ENCODE measurements at regions not wholly inside any gene's neighbourhood (a gene's known extent, or its start where the extent isn't known, plus 50 kb on each side); places are given as distances from the start of the nearest gene placed in this dataset.

GRCh38 chr2:199624958-199625357, 167.2 kb upstream of the SATB2 start:
- no peak for DNase-seq

- DNase-seq: no peak
These were observed 154.9 kb upstream of the SATB2 start for GRCh38 chr2:199612509-199613130.

DNA sequence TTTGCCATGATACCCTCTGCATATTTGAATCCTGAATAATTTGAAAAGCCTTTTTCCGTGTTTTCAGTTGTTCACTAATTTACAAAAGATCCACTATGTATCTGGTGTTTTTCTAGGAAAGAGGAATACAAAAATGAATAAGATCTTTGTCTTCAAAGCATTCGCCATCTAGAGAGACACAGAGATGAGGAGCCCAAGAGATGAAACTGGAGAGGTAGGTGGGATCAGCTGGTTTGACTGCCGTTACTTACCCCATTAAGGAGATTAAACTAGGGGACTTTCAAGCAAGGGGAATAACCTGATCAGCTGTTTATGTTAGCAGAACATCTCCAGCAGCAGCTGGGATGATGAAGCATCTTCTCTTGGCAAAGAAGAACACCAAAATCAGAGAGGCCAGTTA, 150.2 kb upstream of the SATB2 start:
- peak; percentile 51 for DNase-seq

DNA sequence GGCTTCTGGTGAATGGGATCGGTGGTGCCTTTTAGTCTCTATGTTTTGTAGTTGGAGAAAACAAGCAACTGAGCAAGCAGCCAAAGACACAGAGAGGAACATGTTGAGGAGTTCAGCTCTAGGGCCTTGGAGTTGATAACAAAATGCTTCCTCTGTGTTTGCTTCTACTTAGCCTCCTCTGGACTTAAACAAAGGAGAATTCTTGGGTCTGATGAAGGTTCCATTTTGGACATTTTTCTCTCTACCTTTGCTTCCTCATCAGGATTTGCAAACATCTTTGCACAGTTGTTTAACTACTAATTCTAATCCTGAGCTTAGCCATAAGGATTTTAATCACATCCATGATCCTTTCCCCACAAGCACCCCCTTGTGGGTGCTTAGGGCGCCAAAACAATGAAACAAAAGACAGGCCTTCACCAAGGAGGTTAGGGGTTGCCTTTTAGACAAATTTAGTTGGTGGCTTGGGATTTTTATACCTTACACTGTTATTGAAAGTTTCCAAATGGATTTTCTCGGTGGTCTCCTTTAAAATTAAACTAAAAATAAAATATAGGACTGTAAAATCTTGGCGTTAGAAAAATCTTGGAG, 148.5 kb upstream of the SATB2 start:
- peak; percentile 40 for DNase-seq

DNA sequence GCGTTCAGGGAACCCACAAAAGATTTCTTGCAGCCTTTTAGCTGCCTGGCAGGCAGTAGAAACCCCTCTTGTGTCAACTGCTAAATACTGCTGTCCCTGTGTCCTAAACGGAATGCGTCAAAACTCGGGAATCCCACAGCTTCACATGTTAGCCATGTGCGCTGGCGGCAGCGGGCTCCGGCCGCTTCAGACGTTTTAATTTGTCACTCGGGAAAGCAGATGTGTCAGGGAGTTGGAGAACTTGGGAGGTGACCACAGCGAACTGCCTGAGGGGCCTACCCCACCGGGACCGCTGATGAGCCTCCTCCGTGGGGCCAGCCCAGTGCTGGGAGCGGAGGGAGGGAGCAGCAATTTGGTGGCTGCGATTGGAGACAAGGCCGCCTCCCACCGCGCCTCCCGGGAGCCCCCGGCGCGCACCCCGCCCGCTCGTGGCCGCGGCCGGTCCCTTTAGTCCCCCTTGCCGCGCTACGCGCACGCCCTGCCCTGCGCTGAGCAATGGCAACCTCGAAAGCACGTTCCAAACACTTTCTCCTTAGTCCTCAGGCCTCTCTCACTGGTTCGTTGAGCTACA, 146.1 kb upstream of the SATB2 start:
- no peak for DNase-seq

GRCh38 chr2:199602896-199603717, 145.4 kb upstream of the SATB2 start:
- DNase-seq: peak; percentile 47

- peak; percentile 36 for DNase-seq
These were observed 144.6 kb upstream of the SATB2 start for GRCh38 chr2:199602271-199602895.

DNA sequence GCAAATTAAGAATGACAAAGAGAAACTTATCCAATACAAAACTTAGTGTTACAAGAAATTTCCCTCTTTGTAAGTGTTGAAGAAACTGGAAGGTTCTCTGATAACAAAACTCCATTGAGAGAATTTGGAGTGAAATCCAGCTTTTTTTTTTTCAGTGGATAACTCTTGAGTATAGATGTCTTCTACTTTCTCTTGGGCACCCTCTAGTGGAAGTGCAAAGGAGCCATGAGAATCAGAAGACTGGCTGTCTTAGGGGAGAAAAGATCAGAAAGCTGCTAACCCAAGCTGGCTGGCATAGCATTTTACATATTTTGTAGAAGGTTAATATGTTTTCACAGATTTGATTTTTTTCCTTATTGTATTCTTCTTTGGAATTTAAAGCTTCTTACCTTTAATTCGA, 138.8 kb upstream of the SATB2 start:
- peak; percentile 4 for DNase-seq

- no peak for DNase-seq
These were observed 136.7 kb upstream of the SATB2 start for GRCh38 chr2:199594443-199594842.

DNA sequence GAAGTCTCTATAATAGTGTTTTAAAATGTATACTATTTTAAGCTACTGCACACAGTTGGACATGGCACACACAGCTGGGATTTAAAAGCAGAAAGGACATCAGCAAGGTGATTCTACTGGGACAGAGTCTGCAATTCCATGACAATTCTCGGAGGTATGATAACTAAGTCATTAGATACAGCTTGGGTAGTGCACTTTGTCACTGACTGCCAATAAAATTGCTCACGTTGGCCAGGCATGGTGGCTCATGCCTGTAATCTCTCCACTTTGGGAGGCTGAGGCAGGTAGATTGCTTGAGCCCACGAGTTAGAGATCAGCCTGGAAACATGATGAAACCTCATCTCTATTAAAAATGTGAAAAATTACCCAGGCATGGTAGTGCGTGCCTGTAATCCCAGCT, 134.1 kb upstream of the SATB2 start:
- DNase-seq: no peak

DNA sequence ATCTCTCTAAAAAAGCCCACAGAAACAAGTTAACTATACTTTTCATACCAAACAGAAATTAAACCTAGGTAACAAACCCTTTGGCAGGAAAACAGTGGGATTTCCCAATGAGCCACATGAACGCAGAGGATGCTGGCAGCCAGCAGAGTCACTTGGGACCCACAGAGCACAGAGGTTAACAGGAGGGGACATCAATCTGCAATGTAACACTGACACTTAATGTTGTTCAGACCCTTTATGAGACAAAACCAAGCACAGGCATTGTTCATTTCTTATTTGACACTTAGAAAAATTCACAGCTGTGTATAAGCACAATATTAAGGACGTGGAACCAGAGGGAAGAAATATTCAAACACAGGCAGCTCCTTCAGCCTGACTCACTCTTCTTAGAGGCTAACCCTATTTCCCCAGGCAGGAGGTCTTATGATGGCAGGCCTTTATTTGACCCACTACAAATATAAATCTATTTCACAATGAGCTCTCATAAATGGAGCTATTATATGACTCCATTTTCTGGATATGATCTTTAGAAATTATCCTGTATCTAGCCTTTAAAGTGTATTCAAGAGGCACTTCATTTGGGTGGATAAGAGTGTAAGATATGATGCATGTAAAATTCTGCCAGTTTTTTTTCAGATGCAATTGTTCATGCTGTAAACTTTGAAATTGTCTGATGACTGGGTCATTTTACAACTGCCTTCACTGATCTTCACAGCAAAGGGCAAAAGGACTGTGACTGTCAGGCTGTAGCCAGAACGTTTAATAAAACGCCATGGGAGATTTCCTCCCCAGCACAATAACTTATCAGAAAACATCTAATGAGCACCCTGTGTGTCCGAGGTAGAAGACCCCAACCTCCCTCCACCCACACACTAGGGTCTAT, 132.8 kb upstream of the SATB2 start:
- no peak for DNase-seq

GRCh38 chr2:199589306-199589705, 131.6 kb upstream of the SATB2 start:
- no peak for DNase-seq

DNA sequence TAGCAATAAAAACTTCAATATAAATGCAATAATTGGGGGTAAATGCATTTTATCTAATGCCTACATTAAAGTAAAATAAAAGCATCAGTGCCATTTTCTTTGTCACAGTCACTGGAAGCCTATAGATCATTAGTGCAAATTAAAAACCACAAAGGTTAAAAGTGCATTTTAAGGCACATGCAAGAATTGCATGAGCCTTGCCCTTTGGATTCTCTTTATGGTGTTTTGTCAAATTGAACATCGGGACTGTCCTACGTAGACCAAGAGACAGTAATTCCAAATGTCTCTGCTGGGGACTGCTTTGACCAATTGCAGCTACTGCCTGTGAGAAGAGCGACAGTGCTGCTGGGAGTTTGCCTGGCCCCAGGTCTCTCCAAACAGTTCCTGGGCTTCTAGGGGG, 130.3 kb upstream of the SATB2 start:
- DNase-seq: no peak

GRCh38 chr2:199586646-199587045, 128.9 kb upstream of the SATB2 start:
- DNase-seq: no peak

- DNase-seq: no peak
These were observed 125.9 kb upstream of the SATB2 start for GRCh38 chr2:199583676-199584075.

GRCh38 chr2:199581935-199582360, 124.2 kb upstream of the SATB2 start:
- peak; percentile 10 for DNase-seq

DNA sequence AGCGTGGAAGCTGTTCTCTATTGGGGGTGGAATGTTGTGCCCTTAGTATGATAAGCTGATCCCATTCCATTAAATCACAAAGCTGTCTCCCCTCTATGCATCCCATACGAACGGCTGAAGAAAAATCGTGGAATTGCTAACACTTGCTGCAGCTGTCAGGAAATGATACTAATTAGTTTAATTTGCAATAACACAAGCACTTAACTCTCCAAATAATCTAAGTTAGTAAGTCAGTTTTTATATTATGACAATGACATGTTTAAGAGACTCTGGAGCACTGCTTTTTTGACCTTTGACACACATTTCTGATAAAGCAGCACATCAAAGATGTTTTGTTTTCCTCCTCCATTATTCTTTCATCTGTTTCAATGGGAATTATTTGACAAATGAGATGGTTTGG, 123.7 kb upstream of the SATB2 start:
- DNase-seq: no peak

DNA sequence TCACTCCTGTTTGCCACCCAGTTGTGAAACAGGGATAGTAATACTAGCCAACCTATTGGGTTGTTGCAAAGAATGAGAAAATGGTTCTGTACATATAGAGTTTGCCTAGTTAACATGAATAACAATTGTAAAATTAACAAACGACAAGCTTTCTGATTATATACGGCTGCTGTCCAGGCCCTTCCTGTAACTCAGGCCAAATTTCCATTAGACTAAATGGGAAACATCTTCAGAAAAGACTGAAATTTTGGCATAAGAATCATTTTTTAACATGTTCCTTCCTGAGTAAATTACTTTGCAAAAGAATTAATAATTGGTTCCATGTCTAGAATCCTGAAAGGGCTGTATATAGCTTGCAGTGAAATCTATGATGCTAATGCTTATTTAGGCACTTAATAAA, 117.7 kb upstream of the SATB2 start:
- DNase-seq: no peak

GRCh38 chr2:199572571-199572970, 114.8 kb upstream of the SATB2 start:
- no peak for DNase-seq

GRCh38 chr2:199570934-199571333, 113.2 kb upstream of the SATB2 start:
- no peak for DNase-seq

DNA sequence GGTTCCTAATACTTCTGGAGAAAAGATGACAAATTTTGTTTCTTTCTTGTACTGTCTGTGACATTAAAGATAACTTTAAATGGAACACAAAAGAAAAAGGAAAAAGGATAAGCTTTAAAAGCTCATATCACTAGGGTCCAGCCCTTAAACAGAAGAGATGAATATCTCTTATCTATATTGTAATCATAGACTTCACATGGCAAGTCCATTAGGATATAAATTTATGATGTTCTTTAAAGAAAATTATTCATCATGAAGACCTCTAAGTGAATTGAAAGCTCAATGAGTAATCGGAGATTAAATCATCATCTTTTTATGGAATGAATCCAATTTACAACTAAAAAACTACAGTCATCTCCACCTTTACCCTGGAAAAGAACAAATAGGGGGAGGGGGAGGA, 111.6 kb upstream of the SATB2 start:
- no peak for DNase-seq

GRCh38 chr2:199558156-199558555, 100.4 kb upstream of the SATB2 start:
- no peak for DNase-seq

Data from midbrain (tissue), 1 donor.